Fibroblast of the aortic adventitia (primary cell): ENCODE measurements at regions not wholly inside any gene's neighbourhood (a gene's known extent, or its start where the extent isn't known, plus 50 kb on each side); places are given as distances from the start of the nearest gene placed in this dataset.
A peak's percentile ranks its signal among the peaks of the same experiment; 100 is the strongest.

Source experiments
- DNase-seq: peaks from one replicate; pipeline ENCODE4 v3.0.0-alpha.2; 2010; ENCODE audit warnings: low read depth
- H3K4me3 ChIP-seq: 2 replicates; pipeline ENCODE4 v1.5.1; 2011; ENCODE audit warnings: low read depth, mild to moderate bottlenecking, control low read depth, low read length, moderate library complexity
- TF ChIP-seq, protein P1 (sequence below): IDR thresholded peaks from 2 replicates; pipeline ENCODE4 v1.5.1; 2011; ENCODE audit warnings: mild to moderate bottlenecking, low read length, control low read depth, inconsistent platforms; ENCODE audit not compliant: insufficient read depth

DNA sequence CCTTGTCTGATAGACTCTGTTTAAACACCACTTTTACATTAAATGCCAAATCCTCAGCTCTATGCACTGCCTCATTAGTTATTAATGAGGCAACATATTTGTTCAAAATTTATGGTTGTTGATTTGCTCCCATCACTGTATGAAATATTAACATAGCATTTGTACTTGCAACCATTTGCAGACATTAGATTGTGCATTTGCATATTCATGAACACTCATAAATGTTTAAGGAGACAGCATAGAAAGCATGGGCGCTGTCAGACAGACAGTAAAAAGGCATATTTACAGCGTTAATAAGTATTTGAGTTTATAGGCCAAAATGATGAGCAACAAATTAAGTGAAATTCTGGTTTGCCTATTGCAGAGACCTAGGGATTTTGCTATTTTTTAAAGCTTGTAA lies 502.3 kb downstream of the TXNL1 start:
- DNase-seq = no peak
- no peak overlapping the region for H3K4me3 ChIP-seq
- TF ChIP-seq, protein P1, sequence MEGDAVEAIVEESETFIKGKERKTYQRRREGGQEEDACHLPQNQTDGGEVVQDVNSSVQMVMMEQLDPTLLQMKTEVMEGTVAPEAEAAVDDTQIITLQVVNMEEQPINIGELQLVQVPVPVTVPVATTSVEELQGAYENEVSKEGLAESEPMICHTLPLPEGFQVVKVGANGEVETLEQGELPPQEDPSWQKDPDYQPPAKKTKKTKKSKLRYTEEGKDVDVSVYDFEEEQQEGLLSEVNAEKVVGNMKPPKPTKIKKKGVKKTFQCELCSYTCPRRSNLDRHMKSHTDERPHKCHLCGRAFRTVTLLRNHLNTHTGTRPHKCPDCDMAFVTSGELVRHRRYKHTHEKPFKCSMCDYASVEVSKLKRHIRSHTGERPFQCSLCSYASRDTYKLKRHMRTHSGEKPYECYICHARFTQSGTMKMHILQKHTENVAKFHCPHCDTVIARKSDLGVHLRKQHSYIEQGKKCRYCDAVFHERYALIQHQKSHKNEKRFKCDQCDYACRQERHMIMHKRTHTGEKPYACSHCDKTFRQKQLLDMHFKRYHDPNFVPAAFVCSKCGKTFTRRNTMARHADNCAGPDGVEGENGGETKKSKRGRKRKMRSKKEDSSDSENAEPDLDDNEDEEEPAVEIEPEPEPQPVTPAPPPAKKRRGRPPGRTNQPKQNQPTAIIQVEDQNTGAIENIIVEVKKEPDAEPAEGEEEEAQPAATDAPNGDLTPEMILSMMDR = no peak

DNA sequence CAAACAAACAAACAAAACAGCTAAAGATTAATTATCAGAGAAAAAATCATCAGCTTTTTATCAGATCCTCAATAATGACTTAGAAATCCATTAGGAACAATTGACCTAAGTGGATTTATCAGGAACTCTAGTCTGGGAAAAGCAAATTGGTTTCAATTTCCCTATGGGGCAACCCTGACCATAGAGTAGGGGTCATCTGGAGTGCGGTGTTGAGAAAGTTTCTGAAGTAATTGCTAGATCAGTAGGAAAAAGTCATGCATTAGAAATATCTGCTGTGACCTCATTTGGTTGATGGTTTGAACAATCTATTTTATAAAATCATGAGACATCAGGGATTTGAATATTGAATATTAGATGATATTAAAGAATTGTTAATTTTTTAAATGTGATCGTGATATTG lies 507.9 kb downstream of the TXNL1 start:
- no peak for DNase-seq
- TF ChIP-seq, protein P1 = no peak
- no peak overlapping the region for H3K4me3 ChIP-seq

DNA sequence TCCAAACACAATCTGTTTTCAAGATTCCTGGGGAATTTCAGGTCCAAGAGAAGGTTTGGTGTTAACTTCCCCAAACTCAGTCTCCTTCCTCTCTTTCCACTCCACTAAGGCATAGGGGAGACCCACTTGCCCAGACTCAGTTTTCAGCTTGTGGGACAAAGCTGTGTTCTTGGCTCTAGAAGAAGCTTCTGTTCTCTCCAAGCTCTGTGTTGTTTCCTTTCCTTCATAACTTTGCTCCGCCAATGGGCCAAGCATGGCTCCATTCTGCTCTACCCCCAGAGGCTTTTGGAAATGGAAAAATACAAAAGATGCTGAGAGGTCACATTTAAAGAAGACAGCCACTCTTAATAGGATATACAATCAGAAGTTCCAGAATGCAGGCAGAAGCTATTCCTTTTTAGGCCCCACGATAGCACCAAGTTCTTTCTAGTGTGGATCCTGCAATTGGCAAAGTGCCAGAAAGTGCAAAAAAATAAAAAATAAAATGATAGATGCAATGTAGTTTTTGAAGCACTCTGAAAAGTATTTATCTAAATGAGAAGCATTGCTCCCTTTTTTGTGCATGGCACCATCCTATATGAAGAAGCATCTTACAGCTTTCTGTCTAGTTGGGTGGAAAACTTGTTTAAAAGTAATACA lies 510.1 kb downstream of the TXNL1 start:
- TF ChIP-seq, protein P1 = no peak
- no peak for DNase-seq
- H3K4me3 ChIP-seq = no peak overlapping the region

DNA sequence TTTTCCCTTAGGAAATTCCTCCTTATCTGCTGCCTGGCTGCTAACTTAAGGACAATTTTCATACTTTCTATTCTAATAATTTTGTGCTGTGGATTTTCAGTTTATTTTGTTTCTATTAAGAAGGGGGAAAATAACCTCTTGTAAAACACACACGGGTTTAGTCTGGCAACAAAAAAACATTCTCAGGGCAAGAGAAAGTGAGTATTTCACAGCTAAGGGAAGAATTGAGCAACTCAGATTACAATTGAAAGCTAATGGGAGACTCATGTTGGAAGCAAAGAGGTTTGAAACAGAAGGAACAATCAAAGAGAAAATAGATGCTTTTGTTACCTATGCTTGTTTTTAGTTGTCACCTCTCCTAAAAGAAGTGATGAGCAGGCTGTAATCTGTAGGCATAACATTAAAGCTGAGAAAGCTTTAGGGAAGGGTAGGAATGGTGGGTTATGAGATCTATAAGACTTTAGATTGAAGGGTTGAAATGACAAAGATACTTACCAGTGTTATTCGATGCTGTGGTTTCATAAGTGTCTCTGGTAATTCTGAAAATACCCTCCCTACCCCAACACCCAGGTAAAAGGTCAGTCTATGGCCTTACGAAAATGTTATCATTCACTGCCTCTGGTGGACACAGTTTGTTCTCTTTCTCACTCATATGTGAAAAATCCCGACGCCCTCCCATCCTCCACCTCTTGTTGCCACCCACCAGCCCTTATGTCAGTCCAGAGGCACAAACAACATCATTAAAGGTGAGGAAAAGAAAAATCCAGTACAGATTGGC lies 510.9 kb downstream of the TXNL1 start:
- TF ChIP-seq, protein P1 = no peak
- H3K4me3 ChIP-seq = no peak overlapping the region
- peak; percentile 72 for DNase-seq

DNA sequence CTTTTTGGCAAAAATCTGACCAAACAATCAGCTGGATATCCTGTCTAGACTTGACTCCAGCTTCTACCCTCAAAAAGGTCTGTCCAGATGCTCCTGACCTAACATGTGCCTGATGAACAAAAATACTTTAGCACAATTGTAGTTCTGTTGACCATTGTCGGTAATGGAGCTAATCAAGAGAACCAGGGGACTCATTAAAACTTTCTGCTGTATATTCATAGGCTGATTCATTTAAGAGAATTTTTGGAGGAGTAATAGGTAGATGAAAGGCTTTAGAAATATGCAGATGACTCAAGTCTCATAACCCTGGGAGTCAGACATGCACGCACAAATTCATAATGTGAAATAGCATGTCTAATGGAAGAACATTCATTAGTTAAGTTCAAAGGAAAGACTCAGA lies 514.2 kb downstream of the TXNL1 start:
- DNase-seq = peak; percentile 69
- TF ChIP-seq, protein P1 = no peak
- H3K4me3 ChIP-seq = no peak overlapping the region

DNA sequence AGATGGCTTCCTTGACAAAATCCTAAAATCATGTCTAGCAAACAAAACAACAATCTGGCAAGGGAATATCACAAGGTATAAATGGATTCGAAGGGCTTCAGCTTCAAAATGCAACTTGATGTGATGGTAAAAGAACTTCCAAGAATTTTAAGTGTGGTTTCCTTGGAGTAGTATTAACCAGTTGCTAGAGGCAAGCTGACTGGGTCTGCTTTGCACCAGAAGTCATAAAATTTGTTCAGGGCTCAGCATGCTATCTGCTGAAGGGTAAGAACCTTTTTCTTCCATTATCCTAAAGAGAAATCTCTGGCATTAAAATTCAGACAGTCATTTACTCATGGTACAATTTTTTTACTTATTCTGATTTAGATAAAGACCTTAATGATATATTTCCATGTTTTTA lies 516.7 kb downstream of the TXNL1 start:
- TF ChIP-seq, protein P1 = no peak
- DNase-seq = no peak
- no peak overlapping the region for H3K4me3 ChIP-seq

DNA sequence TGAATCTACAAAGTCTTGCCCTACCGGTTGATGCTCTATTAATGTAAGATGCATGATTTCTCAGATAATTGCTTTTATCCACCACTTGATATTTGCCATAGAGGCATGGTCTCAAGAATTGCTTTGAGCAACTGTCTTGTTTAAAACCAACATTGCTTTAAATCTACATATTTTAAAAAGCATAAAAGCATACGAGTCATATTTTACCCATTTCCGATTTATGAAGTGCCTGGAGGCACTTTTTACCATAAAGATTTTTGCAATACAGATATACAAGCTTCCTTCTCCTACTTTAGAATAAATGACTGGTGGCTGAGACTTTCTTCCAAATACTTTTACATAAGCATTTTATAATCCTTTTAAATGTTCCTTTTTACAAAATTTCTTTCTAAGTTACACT lies 517.6 kb downstream of the TXNL1 start:
- TF ChIP-seq, protein P1 = no peak
- DNase-seq = no peak
- no peak overlapping the region for H3K4me3 ChIP-seq
